ENCODE measurements at regions not wholly inside any gene's neighbourhood (a gene's known extent, or its start where the extent isn't known, plus 50 kb on each side); places are given as distances from the start of the nearest gene placed in this dataset.

DNA sequence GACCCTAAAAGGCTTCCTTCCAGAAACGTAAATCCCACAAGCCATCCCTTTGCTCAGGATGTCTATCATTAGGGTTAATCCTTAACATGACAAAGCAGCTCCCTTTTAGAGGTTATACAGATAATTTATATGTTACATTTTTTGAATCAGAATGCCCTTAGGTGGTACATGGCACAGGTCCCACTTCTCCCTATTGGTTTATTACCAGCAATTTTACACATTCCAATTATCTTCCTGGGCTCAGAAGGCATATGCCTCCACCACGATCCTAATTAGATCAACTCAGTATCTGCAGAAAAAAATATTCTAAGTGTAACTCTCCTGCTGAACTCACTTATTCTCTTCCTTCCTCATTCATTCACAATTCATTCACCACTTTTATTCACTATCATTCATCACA is 507.0 kb upstream of the MAP2 start:
- TF ChIP-seq, protein P1, sequence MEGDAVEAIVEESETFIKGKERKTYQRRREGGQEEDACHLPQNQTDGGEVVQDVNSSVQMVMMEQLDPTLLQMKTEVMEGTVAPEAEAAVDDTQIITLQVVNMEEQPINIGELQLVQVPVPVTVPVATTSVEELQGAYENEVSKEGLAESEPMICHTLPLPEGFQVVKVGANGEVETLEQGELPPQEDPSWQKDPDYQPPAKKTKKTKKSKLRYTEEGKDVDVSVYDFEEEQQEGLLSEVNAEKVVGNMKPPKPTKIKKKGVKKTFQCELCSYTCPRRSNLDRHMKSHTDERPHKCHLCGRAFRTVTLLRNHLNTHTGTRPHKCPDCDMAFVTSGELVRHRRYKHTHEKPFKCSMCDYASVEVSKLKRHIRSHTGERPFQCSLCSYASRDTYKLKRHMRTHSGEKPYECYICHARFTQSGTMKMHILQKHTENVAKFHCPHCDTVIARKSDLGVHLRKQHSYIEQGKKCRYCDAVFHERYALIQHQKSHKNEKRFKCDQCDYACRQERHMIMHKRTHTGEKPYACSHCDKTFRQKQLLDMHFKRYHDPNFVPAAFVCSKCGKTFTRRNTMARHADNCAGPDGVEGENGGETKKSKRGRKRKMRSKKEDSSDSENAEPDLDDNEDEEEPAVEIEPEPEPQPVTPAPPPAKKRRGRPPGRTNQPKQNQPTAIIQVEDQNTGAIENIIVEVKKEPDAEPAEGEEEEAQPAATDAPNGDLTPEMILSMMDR (conservative IDR thresholded peaks at IDR 0.05; ENCODE audit: low read depth in 2 of 2) = no peak
- TF ChIP-seq EZH2 (IDR thresholded peaks at IDR 0.05; ENCODE audit: low read depth, unreplicated experiment) (no peak), ZNF114 (CRISPR knock-in tag; IDR thresholded peaks at IDR 0.05) (no peak), POLR2AphosphoS5 (IDR thresholded peaks at IDR 0.05; ENCODE audit: low read depth) (no peak), CREB1 (CRISPR knock-in tag; IDR thresholded peaks at IDR 0.05; ENCODE audit: low read depth) (no peak), EZH2phosphoT487 (IDR thresholded peaks at IDR 0.05; ENCODE audit: unreplicated experiment) (no peak), ZNF331 (CRISPR knock-in tag; IDR thresholded peaks at IDR 0.05; ENCODE audit: low read depth) (no peak)
- TF ChIP-seq, protein P2, sequence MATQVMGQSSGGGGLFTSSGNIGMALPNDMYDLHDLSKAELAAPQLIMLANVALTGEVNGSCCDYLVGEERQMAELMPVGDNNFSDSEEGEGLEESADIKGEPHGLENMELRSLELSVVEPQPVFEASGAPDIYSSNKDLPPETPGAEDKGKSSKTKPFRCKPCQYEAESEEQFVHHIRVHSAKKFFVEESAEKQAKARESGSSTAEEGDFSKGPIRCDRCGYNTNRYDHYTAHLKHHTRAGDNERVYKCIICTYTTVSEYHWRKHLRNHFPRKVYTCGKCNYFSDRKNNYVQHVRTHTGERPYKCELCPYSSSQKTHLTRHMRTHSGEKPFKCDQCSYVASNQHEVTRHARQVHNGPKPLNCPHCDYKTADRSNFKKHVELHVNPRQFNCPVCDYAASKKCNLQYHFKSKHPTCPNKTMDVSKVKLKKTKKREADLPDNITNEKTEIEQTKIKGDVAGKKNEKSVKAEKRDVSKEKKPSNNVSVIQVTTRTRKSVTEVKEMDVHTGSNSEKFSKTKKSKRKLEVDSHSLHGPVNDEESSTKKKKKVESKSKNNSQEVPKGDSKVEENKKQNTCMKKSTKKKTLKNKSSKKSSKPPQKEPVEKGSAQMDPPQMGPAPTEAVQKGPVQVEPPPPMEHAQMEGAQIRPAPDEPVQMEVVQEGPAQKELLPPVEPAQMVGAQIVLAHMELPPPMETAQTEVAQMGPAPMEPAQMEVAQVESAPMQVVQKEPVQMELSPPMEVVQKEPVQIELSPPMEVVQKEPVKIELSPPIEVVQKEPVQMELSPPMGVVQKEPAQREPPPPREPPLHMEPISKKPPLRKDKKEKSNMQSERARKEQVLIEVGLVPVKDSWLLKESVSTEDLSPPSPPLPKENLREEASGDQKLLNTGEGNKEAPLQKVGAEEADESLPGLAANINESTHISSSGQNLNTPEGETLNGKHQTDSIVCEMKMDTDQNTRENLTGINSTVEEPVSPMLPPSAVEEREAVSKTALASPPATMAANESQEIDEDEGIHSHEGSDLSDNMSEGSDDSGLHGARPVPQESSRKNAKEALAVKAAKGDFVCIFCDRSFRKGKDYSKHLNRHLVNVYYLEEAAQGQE (IDR thresholded peaks at IDR 0.05; ENCODE audit: unreplicated experiment) = no peak
- TF ChIP-seq, protein P3, sequence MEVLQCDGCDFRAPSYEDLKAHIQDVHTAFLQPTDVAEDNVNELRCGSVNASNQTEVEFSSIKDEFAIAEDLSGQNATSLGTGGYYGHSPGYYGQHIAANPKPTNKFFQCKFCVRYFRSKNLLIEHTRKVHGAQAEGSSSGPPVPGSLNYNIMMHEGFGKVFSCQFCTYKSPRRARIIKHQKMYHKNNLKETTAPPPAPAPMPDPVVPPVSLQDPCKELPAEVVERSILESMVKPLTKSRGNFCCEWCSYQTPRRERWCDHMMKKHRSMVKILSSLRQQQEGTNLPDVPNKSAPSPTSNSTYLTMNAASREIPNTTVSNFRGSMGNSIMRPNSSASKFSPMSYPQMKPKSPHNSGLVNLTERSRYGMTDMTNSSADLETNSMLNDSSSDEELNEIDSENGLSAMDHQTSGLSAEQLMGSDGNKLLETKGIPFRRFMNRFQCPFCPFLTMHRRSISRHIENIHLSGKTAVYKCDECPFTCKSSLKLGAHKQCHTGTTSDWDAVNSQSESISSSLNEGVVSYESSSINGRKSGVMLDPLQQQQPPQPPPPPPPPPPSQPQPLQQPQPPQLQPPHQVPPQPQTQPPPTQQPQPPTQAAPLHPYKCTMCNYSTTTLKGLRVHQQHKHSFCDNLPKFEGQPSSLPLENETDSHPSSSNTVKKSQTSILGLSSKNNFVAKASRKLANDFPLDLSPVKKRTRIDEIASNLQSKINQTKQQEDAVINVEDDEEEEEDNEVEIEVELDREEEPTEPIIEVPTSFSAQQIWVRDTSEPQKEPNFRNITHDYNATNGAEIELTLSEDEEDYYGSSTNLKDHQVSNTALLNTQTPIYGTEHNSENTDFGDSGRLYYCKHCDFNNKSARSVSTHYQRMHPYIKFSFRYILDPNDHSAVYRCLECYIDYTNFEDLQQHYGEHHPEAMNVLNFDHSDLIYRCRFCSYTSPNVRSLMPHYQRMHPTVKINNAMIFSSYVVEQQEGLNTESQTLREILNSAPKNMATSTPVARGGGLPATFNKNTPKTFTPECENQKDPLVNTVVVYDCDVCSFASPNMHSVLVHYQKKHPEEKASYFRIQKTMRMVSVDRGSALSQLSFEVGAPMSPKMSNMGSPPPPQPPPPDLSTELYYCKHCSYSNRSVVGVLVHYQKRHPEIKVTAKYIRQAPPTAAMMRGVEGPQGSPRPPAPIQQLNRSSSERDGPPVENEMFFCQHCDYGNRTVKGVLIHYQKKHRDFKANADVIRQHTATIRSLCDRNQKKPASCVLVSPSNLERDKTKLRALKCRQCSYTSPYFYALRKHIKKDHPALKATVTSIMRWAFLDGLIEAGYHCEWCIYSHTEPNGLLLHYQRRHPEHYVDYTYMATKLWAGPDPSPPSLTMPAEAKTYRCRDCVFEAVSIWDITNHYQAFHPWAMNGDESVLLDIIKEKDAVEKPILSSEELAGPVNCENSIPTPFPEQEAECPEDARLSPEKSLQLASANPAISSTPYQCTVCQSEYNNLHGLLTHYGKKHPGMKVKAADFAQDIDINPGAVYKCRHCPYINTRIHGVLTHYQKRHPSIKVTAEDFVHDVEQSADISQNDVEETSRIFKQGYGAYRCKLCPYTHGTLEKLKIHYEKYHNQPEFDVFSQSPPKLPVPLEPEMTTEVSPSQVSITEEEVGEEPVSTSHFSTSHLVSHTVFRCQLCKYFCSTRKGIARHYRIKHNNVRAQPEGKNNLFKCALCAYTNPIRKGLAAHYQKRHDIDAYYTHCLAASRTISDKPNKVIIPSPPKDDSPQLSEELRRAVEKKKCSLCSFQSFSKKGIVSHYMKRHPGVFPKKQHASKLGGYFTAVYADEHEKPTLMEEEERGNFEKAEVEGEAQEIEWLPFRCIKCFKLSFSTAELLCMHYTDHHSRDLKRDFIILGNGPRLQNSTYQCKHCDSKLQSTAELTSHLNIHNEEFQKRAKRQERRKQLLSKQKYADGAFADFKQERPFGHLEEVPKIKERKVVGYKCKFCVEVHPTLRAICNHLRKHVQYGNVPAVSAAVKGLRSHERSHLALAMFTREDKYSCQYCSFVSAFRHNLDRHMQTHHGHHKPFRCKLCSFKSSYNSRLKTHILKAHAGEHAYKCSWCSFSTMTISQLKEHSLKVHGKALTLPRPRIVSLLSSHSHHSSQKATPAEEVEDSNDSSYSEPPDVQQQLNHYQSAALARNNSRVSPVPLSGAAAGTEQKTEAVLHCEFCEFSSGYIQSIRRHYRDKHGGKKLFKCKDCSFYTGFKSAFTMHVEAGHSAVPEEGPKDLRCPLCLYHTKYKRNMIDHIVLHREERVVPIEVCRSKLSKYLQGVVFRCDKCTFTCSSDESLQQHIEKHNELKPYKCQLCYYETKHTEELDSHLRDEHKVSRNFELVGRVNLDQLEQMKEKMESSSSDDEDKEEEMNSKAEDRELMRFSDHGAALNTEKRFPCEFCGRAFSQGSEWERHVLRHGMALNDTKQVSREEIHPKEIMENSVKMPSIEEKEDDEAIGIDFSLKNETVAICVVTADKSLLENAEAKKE (CRISPR knock-in tag; IDR thresholded peaks at IDR 0.05) = no peak
